Parathyroid adenoma (tissue), 2 donors: ENCODE measurements at regions not wholly inside any gene's neighbourhood (a gene's known extent, or its start where the extent isn't known, plus 50 kb on each side); places are given as distances from the start of the nearest gene placed in this dataset.

Experiments used
- H2AFZ ChIP-seq: fragments of 300-600 bp; sonication (generic); one replicate; pipeline ENCODE4 v1.7.0; 2017; ENCODE audit warnings: antibody characterized with exemption, mild to moderate bottlenecking
- H3K27ac ChIP-seq: fragments of 300-600 bp; sonication (generic); one replicate; pipeline ENCODE4 v1.7.0; 2017
- H3K27me3 ChIP-seq: fragments of 300-600 bp; sonication (generic); one replicate; pipeline ENCODE4 v1.7.0; 2017; ENCODE audit warnings: low read length; ENCODE audit not compliant: control insufficient read depth, insufficient read depth
- H3K36me3 ChIP-seq: fragments of 300-600 bp; sonication (generic); one replicate; pipeline ENCODE4 v1.7.0; 2017; ENCODE audit warnings: low read length; ENCODE audit not compliant: control insufficient read depth, insufficient read depth
- H3K4me1 ChIP-seq: fragments of 300-600 bp; sonication (generic); one replicate; pipeline ENCODE4 v1.7.0; 2017; ENCODE audit warnings: control low read depth
- H3K4me2 ChIP-seq: fragments of 300-600 bp; sonication (generic); one replicate; pipeline ENCODE4 v1.7.0; 2017; ENCODE audit warnings: low read length
- H3K4me3 ChIP-seq: fragments of 300-600 bp; sonication (generic); one replicate; pipeline ENCODE4 v1.7.0; 2017; ENCODE audit warnings: low read depth, low read length
- H3K79me2 ChIP-seq: fragments of 300-600 bp; sonication (generic); one replicate; pipeline ENCODE4 v1.7.0; 2017; ENCODE audit warnings: control low read depth
- H3K9ac ChIP-seq: fragments of 300-600 bp; sonication (generic); one replicate; pipeline ENCODE4 v1.7.0; 2017; ENCODE audit warnings: mild to moderate bottlenecking
- H3K9me3 ChIP-seq: fragments of 300-600 bp; sonication (generic); one replicate; pipeline ENCODE4 v1.7.0; 2017; ENCODE audit warnings: low read length; ENCODE audit not compliant: control insufficient read depth
- TF ChIP-seq, protein P1 (sequence below): fragments of 300-600 bp; sonication (generic); IDR thresholded peaks from one replicate; pipeline ENCODE4 v1.7.0; 2017; ENCODE audit warnings: antibody characterized with exemption, mild to moderate bottlenecking
- donor health status: primary hyperparathyroidism.

DNA sequence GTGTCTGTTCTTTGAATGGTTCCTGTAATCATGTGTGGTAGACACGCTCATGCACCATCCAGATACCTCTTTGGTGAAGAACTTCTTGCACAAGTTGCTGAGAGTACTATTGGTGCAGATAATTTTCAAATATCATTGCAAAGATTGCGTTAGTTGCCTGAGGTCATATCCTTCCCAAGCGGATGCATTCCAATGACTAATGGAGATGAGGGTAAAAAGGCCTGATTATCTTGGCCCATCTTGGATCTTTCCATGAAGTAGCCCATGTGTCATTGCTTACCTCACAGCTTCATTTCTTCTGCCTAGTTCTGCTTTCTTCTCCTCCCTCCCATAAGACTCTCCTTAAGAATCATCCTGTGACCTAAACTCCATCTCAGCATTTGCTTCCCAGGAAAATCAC lies 384.9 kb upstream of the CNKSR2 start:
- no peak overlapping the region for H3K27ac ChIP-seq
- TF ChIP-seq, protein P1, sequence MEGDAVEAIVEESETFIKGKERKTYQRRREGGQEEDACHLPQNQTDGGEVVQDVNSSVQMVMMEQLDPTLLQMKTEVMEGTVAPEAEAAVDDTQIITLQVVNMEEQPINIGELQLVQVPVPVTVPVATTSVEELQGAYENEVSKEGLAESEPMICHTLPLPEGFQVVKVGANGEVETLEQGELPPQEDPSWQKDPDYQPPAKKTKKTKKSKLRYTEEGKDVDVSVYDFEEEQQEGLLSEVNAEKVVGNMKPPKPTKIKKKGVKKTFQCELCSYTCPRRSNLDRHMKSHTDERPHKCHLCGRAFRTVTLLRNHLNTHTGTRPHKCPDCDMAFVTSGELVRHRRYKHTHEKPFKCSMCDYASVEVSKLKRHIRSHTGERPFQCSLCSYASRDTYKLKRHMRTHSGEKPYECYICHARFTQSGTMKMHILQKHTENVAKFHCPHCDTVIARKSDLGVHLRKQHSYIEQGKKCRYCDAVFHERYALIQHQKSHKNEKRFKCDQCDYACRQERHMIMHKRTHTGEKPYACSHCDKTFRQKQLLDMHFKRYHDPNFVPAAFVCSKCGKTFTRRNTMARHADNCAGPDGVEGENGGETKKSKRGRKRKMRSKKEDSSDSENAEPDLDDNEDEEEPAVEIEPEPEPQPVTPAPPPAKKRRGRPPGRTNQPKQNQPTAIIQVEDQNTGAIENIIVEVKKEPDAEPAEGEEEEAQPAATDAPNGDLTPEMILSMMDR = no peak
- H3K4me2 ChIP-seq = no peak overlapping the region
- H3K4me1 ChIP-seq = no peaks in the 10 kb centered on the region
- no peak overlapping the region for H3K9ac ChIP-seq
- no peak overlapping the region for H3K4me3 ChIP-seq
- no peaks in the 10 kb centered on the region for H3K36me3 ChIP-seq
- H3K79me2 ChIP-seq = no peaks in the 10 kb centered on the region
- no peaks in the 10 kb centered on the region for H3K27me3 ChIP-seq
- no peak overlapping the region for H2AFZ ChIP-seq
- H3K9me3 ChIP-seq = no peaks in the 10 kb centered on the region

DNA sequence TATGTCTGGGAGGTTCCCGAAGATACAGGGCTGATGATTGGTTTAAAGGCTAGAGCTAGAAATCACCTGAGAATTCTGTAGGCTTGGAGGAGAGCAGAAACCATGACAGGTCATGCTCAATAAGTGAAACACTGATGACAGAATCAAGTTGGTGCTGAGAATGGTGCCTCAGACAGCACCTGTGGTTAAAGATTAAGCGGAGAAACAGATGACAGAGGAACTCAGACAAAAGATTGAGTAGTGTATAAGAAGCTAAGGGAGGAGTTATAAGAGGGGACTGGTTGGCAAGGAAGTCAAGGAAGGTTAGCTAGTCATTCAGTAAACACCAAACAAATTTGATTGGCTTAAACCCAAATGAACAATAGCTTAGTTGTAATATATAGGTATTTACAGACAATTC lies 385.4 kb upstream of the CNKSR2 start:
- no peak overlapping the region for H3K4me2 ChIP-seq
- H3K79me2 ChIP-seq = no peaks in the 10 kb centered on the region
- H3K9ac ChIP-seq = no peak overlapping the region
- no peaks in the 10 kb centered on the region for H3K4me1 ChIP-seq
- no peaks in the 10 kb centered on the region for H3K9me3 ChIP-seq
- TF ChIP-seq, protein P1 = no peak
- H3K27ac ChIP-seq = no peak overlapping the region
- H3K27me3 ChIP-seq = no peaks in the 10 kb centered on the region
- H3K4me3 ChIP-seq = no peak overlapping the region
- no peak overlapping the region for H2AFZ ChIP-seq
- no peaks in the 10 kb centered on the region for H3K36me3 ChIP-seq

DNA sequence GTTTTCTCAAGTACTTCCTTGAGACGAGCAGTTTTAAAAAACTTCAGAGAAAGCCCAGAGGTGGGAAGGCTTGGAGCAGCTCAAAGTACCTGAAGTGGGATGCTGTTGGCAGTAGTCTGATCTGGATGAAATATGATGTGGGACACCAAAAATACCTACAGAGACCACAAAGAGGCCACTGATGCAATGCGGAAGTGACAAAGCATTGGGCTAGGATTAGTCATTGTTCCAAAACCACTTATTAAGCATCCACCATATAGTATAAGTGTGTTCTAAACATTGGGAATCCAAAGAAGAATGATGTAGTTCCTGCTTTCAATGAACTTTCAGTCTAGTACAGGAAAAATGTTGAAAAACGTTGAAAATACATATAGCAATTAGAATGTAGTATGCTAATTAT lies 386.1 kb upstream of the CNKSR2 start:
- H3K27me3 ChIP-seq = no peaks in the 10 kb centered on the region
- TF ChIP-seq, protein P1 = no peak
- no peak overlapping the region for H2AFZ ChIP-seq
- H3K9me3 ChIP-seq = no peaks in the 10 kb centered on the region
- no peak overlapping the region for H3K9ac ChIP-seq
- no peaks in the 10 kb centered on the region for H3K4me1 ChIP-seq
- H3K36me3 ChIP-seq = no peaks in the 10 kb centered on the region
- no peak overlapping the region for H3K4me3 ChIP-seq
- no peak overlapping the region for H3K4me2 ChIP-seq
- no peak overlapping the region for H3K27ac ChIP-seq
- no peaks in the 10 kb centered on the region for H3K79me2 ChIP-seq

DNA sequence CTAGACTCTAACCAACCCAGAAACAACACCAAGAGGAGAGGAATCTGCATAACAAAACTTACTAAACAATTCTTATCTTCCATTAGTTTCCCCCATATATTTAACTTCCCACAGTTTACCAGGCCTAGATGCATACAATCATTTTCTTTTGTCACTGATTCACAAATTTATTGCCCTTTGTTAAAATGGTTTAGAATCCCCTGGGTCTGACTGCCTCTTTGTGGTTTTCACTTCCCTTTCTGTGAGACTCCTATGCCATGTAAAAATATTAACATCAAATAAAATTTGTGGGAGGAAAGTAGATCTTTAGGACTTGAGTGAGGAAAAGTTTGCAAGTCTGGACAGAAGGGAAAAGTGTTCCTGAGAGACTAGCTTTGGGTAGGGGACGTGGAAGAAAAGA lies 393.8 kb upstream of the CNKSR2 start:
- no peaks in the 10 kb centered on the region for H3K79me2 ChIP-seq
- H3K27ac ChIP-seq = no peak overlapping the region
- H3K4me2 ChIP-seq = no peak overlapping the region
- no peak overlapping the region for H3K9ac ChIP-seq
- no peak overlapping the region for H2AFZ ChIP-seq
- H3K9me3 ChIP-seq = no peaks in the 10 kb centered on the region
- no peaks in the 10 kb centered on the region for H3K4me1 ChIP-seq
- no peak overlapping the region for H3K4me3 ChIP-seq
- TF ChIP-seq, protein P1 = no peak
- no peaks in the 10 kb centered on the region for H3K36me3 ChIP-seq
- H3K27me3 ChIP-seq = no peaks in the 10 kb centered on the region

DNA sequence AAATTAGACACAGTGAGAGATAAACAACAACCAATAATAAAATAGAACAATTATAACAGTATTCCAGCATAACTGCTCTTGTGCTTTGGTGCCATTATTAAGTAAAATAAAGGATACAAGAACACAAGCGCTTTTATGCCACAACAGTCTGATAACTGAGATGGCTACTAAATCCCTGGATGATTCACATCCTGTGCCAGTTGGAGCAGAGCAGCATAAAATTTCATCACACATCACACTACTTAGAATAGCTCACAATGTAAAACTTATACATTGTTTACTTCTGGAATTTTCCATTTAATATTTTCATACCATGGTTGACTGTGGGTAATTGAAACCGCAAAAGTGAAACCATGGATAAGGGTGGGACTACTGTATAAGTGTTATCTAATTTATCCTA lies 399.9 kb upstream of the CNKSR2 start:
- Histone ChIP-seq H3K4me1 (no peaks in the 10 kb centered on the region), H2AFZ (no peak overlapping the region), H3K9me3 (no peaks in the 10 kb centered on the region), H3K36me3 (no peaks in the 10 kb centered on the region), H3K4me3 (no peak overlapping the region), H3K27me3 (no peaks in the 10 kb centered on the region), H3K9ac (no peak overlapping the region), H3K79me2 (no peaks in the 10 kb centered on the region), H3K4me2 (no peak overlapping the region), H3K27ac (no peak overlapping the region)
- TF ChIP-seq, protein P1 = no peak
